Gastrocnemius medialis (tissue), 4 donors: ENCODE measurements at regions not wholly inside any gene's neighbourhood (a gene's known extent, or its start where the extent isn't known, plus 50 kb on each side); places are given as distances from the start of the nearest gene placed in this dataset.

Experiments used
- CTCF ChIP-seq, 5 experiments: fragments of 450-650 bp in 3 of 5; fragments of 200-600 bp in 2 of 5; sonication (generic) in 2 of 5; IDR thresholded peaks in 4 of 5; conservative IDR thresholded peaks in 1 of 5; 1 replicate in 4 of 5; 2 replicates in 1 of 5; pipeline ENCODE4 v1.5.1; 2016 to 2019; ENCODE audit warnings: antibody characterized with exemption in 5 of 5, mild to moderate bottlenecking in 3 of 5, moderate library complexity in 3 of 5
- POLR2A ChIP-seq, 2 donors: fragments of 450-650 bp; IDR thresholded peaks; one replicate each; pipeline ENCODE4 v1.6.1; 2017; ENCODE audit warnings: antibody characterized with exemption in 2 of 2, mild to moderate bottlenecking in 2 of 2, moderate library complexity in 2 of 2

- no peak for TF ChIP-seq CTCF (IDR thresholded peaks at IDR 0.05 in 4 of 5, conservative IDR thresholded peaks at IDR 0.05 in 1 of 5)
- no peak for TF ChIP-seq POLR2A (IDR thresholded peaks at IDR 0.05)
These were observed 155.1 kb upstream of the RASGEF1B start for GRCh38 chr4:81626851-81627250.
